Heart right ventricle (tissue), 16 donors: ENCODE measurements at regions not wholly inside any gene's neighbourhood (a gene's known extent, or its start where the extent isn't known, plus 50 kb on each side); places are given as distances from the start of the nearest gene placed in this dataset.

Experiments used
- ATAC-seq, 8 donors: fragments of 200-7000 bp; cut with Tn5 transposase; one replicate each; pipeline ENCODE4 v1.9.1; 2020; ENCODE audit warnings: mild to moderate bottlenecking in 8 of 8, moderate library complexity in 8 of 8, moderate number of reproducible peaks in 1 of 8
- DNase-seq, 2 donors: peaks; one replicate each; pipeline ENCODE4 v3.0.0-alpha.2; 2020
- H3K27ac ChIP-seq, 10 donors: fragments of 200-600 bp; sonication (generic) in 2 of 10; one replicate each; pipeline versions ENCODE4 v1.5.0 to v1.8.0; 2020 to 2022; ENCODE audit warnings: mild to moderate bottlenecking in 3 of 10
- H3K27me3 ChIP-seq, 7 donors: fragments of 200-600 bp; one replicate each; pipeline ENCODE4 v1.8.0; 2021 to 2022; ENCODE audit warnings: mild to moderate bottlenecking in 2 of 7
- H3K36me3 ChIP-seq, 9 donors: fragments of 200-600 bp; sonication (generic) in 1 of 9; one replicate each; pipeline versions ENCODE4 v1.5.0 to v1.8.0; 2020 to 2022; ENCODE audit warnings: mild to moderate bottlenecking in 2 of 9
- H3K4me1 ChIP-seq, 9 donors: fragments of 200-600 bp; sonication (generic) in 1 of 9; one replicate each; pipeline versions ENCODE4 v1.5.0 to v1.8.0; 2020 to 2022; ENCODE audit warnings: mild to moderate bottlenecking in 4 of 9
- H3K4me3 ChIP-seq, 10 donors: fragments of 200-600 bp; sonication (generic) in 2 of 10; one replicate each; pipeline versions ENCODE4 v1.5.0 to v1.8.0; 2020 to 2022; ENCODE audit warnings: mild to moderate bottlenecking in 7 of 10, moderate library complexity in 2 of 10
- H3K9me3 ChIP-seq, 11 donors: fragments of 200-600 bp in 10 of 11; sonication (generic) in 2 of 11; one replicate each; pipeline versions ENCODE4 v1.5.0 to v1.8.0; 2013 to 2022; ENCODE audit warnings: mild to moderate bottlenecking in 2 of 11, control low read depth in 1 of 11, moderate library complexity in 1 of 11
- WGBS, 2 donors: extraction: QIAGEN DNeasy Blood & Tissue Kit; methylation state at CpG; one replicate each; pipeline ENCODE4 v1.1.7; 2013; ENCODE audit warnings: inconsistent platforms in 1 of 2; 5-methylcytosine and 5-hydroxymethylcytosine counted together
- intact Hi-C, 10 donors: fragments of 100-400 bp; cut with DNase I; formaldehyde crosslinking; loops; one replicate each; pipeline versions ENCODE4 v1.11.1 to v1.14.2; 2022
- TF ChIP-seq, protein P1 (sequence below), 9 donors: fragments of 200-600 bp; sonication (generic) in 2 of 9; IDR thresholded peaks; one replicate each; pipeline versions ENCODE4 v1.5.0 to v1.8.0; 2021 to 2022; ENCODE audit warnings: antibody characterized with exemption in 9 of 9, mild to moderate bottlenecking in 5 of 9, moderate library complexity in 1 of 9
- donor health status: Arrhythmogenic right ventricular cardiomyopathy.
- donor health status: ischemic (EF 13 %, LVEDD 7.1; RV severe dilation, severe dysfunction).
- donor health status: healthy with polysubstance abuse.
- donor health status: DM: no; HTN: yes; CAD: no.
- donor health status: DM: no; HTN: no; CAD: no.
- donor health status: ischemic (EF 25% LVEDD 6.9; RV normal size, moderate dysfunction).
- donor health status: ischemic (EF 25% LVEDD 5.7; RV mildly dilated, moderate dysfunction).
- donor health status: healthy.
- donor health status: DM: yes; HTN: yes; CAD: no.
- donor health status: Ischemic cardiomyopathy.
- donor health status: ischemic (EF 35%, LVEDD 5.7; RV mildly dilated, moderate dysfunction).
- donor health status: nonischemic (EF 11% LVEDD 7.7; RV severe dilation, severe dysfunction).
- donor health status: DM: yes; HTN: yes; CAD: no.
- donor health status: PGD.
- donor health status: ischemic (EF 29% LVEDD 5.4; RV normal size, mild dysfunction).
- donor health status: nonischemic (EF 23%, LVEDD 6.1; RV moderate dilation, normal function).

DNA sequence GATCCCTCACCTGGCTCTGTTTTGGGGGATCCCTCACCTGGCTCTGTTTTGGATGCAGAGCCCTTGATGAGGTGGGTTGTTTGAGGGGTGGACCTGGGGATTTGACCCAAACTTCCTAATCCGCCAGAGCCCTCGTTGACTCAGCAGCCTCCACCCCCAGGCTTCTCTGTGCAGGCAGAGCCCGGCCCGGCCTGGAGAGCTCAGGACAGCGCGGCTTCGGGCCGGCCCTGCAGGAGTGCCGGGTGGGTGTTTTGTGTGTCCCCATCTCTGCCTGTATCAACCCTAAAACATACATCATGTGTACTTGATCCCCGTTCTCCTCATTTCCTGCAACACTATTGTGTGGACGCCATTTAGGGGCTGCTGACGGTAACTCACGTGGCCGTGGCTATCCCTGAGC, 124.2 kb downstream of the SIK1 start:
- intact Hi-C loops = loop anchor here in 2 of 10 donors (5.0 kb wide), 2 partner anchors 40 to 55 kb away; no protein-coding TSS in a partner anchor
- H3K4me1 ChIP-seq = peaks cover 0 to 30% (median 15%) of the 10 kb centered on the region in 9 donors
- H3K27me3 ChIP-seq = no peaks in the 10 kb centered on the region
- WGBS, 2 donors = 86 to 88% methylated on average over 13 to 14 of the region's 14 CpGs
- no peak overlapping the region for H3K4me3 ChIP-seq
- no peak for DNase-seq
- H3K9me3 ChIP-seq = no peaks in the 10 kb centered on the region
- TF ChIP-seq, protein P1, sequence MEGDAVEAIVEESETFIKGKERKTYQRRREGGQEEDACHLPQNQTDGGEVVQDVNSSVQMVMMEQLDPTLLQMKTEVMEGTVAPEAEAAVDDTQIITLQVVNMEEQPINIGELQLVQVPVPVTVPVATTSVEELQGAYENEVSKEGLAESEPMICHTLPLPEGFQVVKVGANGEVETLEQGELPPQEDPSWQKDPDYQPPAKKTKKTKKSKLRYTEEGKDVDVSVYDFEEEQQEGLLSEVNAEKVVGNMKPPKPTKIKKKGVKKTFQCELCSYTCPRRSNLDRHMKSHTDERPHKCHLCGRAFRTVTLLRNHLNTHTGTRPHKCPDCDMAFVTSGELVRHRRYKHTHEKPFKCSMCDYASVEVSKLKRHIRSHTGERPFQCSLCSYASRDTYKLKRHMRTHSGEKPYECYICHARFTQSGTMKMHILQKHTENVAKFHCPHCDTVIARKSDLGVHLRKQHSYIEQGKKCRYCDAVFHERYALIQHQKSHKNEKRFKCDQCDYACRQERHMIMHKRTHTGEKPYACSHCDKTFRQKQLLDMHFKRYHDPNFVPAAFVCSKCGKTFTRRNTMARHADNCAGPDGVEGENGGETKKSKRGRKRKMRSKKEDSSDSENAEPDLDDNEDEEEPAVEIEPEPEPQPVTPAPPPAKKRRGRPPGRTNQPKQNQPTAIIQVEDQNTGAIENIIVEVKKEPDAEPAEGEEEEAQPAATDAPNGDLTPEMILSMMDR (IDR thresholded peaks at IDR 0.05) = no peak
- H3K36me3 ChIP-seq = no peaks in the 10 kb centered on the region
- no peak overlapping the region for H3K27ac ChIP-seq
- ATAC-seq = no peak

DNA sequence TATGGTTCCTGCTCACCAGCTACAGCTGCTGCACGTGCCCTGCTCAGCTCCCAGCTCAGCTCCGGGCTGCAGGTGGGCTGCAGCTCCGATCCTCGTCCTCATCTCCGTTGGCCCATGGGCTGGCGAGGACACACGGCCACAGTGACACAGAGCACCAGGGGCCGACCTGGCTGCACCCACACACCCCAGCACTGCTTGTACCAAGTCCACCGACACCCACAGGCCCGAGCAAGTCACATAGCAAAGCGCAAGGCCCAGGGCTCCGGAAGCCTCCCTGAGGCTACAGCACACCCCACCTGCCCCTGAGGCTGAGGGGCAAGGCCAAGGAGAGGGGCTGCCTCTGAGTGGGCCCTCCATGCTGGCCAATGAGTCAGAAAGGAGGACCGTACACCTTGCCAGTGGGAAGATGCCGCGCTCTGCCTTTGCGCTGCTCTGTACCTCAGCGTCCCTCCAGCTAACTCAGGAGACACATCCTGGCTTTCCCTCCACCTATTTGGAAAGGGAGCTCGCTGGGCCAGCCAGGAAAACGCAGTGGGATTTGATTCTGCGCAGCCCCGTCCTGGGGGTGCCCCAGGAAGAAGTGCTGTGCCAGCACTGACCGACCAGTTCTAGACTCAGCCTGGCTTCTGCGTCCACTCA, 124.8 kb downstream of the SIK1 start:
- intact Hi-C loops = loop anchor here in 2 of 10 donors (5.0 kb wide), 2 partner anchors 40 to 55 kb away; no protein-coding TSS in a partner anchor
- Histone ChIP-seq H3K27me3 (no peaks in the 10 kb centered on the region), H3K27ac (peak overlapping the region in 1 of 10 donors; percentile 64), H3K4me1 (peaks cover 0 to 25% (median 10%) of the 10 kb centered on the region in 9 donors), H3K36me3 (no peaks in the 10 kb centered on the region), H3K4me3 (no peak overlapping the region), H3K9me3 (no peaks in the 10 kb centered on the region)
- WGBS, 2 donors = 96 to 98% methylated on average over 23 of the region's 23 CpGs
- DNase-seq = no peak
- no peak for ATAC-seq
- TF ChIP-seq, protein P1 (IDR thresholded peaks at IDR 0.05) = no peak

DNA sequence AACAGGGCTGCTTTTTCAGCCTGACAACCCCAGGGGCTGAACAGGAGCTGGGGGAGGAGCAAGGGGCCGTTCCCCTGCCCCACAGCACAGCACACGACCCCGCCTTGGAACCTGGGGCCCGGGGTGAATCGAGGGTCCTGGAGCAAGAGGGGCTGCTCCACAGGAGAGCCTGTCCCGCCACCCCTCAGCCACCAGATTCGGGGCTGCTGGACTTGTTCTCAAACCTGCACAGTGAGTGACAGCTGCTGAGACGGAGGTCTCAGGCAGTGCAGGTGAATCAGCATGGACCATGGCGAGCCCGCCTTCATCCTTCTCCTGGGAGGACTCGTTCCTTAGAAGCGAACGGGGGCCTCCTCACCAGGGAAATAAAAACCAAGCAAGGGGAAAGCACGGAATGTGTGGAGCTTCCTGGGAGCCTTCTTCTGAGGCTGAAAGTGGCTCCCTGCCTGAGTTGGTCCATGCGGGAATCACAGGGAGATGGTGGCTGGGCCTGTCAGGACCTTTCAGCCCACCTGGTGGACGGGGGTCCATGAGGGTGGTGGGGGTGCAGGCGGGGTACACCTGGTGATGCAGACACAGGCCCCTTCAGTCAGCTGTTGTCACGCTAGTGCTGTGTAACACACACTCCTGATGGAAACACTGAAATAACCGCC, 125.4 kb downstream of the SIK1 start:
- H3K9me3 ChIP-seq = no peaks in the 10 kb centered on the region
- intact Hi-C loops = loop anchor here in 2 of 10 donors (5.0 kb wide), 2 partner anchors 41 to 56 kb away; no protein-coding TSS in a partner anchor
- DNase-seq (no peak), ATAC-seq (no peak)
- no peaks in the 10 kb centered on the region for H3K36me3 ChIP-seq
- no peak overlapping the region for H3K4me3 ChIP-seq
- WGBS, 2 donors = 86% methylated on average over 19 of the region's 19 CpGs
- no peaks in the 10 kb centered on the region for H3K27me3 ChIP-seq
- TF ChIP-seq, protein P1 (IDR thresholded peaks at IDR 0.05) = no peak
- H3K4me1 ChIP-seq = peaks cover 0 to 20% (median 8%) of the 10 kb centered on the region in 9 donors
- peak overlapping the region in 6 of 10 donors; percentile 1 to 64 (median 48) for H3K27ac ChIP-seq

DNA sequence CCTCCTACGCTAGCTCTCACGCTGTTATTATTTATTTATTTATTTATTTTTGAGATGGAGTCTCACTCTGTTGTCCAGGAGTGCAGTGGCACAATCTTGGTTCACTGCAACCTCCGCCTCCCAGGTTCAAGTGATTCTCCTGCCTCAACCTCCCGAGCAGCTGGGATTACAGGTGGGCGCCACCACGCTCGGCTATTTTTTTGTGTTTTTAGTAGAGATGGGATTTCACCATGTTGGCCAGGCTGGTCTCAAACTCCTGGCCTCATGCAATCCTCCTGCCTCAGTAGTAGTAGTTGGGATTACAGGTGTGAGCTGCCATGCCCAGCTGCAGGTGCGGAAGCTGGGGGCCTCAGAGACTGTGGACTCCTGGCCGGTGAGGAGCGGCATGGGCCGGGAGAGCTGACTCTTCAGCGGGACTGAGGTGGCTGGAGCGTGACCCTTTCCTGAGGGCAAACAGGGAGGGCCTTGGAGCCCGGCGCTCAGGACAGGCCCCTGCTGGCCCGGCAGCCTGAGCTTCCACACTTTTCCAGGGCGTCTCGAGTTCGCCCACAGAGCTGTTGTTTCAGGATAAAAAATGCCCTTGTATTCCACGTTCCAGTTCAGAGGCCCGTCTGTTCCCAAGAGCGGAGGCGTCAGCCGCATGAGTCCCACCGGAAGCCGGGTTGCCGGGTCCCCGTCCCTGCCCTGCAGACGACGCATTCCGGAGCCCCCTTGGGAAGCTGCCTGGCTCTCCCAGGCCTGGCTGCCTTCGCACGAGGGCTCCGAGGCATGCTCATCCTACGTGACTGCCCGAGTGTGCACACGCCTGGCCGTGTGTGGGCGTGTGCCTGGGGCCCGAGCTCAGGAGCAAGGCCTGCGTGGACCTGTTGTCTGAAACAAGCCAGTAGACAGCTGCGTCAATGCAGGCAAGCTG, 126.2 kb downstream of the SIK1 start:
- H3K27ac ChIP-seq = peak overlapping the region in 6 of 10 donors; percentile 1 to 58 (median 48)
- intact Hi-C loops = loop anchor here in 2 of 10 donors (5.0 kb wide), 2 partner anchors 42 to 57 kb away; no protein-coding TSS in a partner anchor

More for the DNA sequence above, 126.2 kb downstream of the SIK1 start:
- Histone ChIP-seq H3K36me3 (no peaks in the 10 kb centered on the region), H3K9me3 (peaks cover 0 to 5% (median 3%) of the 10 kb centered on the region in 11 donors), H3K27me3 (no peaks in the 10 kb centered on the region), H3K4me1 (peaks cover 0 to 20% (median 8%) of the 10 kb centered on the region in 9 donors), H3K4me3 (no peak overlapping the region)
- peak; percentile 23 to 72 (median 66) for ATAC-seq
- DNase-seq = peak; percentile 65 to 74
- WGBS, 2 donors = 73 to 75% methylated on average over 42 of the region's 42 CpGs
- TF ChIP-seq, protein P1 (IDR thresholded peaks at IDR 0.05) = no peak
